Upper lobe of right lung (tissue), 1 donor: ENCODE measurements at regions not wholly inside any gene's neighbourhood (a gene's known extent, or its start where the extent isn't known, plus 50 kb on each side); places are given as distances from the start of the nearest gene placed in this dataset.

ENCODE experiments used
- ATAC-seq: fragments of 200-7000 bp; cut with Tn5 transposase; one replicate; pipeline ENCODE4 v1.9.1; 2020; ENCODE audit warnings: mild to moderate bottlenecking, moderate library complexity
- DNase-seq: peaks from one replicate; pipeline ENCODE4 v3.0.0-alpha.2; 2020
- H3K27ac ChIP-seq: fragments of 200-600 bp; one replicate; pipeline ENCODE4 v1.8.0; 2022
- H3K27me3 ChIP-seq: fragments of 200-600 bp; one replicate; pipeline ENCODE4 v1.8.0; 2022; ENCODE audit warnings: mild to moderate bottlenecking
- H3K36me3 ChIP-seq: fragments of 200-600 bp; one replicate; pipeline ENCODE4 v1.8.0; 2022
- H3K4me1 ChIP-seq: fragments of 200-600 bp; one replicate; pipeline ENCODE4 v1.8.0; 2022
- H3K4me3 ChIP-seq: fragments of 200-600 bp; one replicate; pipeline ENCODE4 v1.8.0; 2022; ENCODE audit warnings: mild to moderate bottlenecking
- H3K9me3 ChIP-seq: fragments of 200-600 bp; one replicate; pipeline ENCODE4 v1.8.0; 2022
- CTCF ChIP-seq: fragments of 200-600 bp; IDR thresholded peaks from one replicate; pipeline ENCODE4 v1.8.0; 2022; ENCODE audit warnings: antibody characterized with exemption
- intact Hi-C: fragments of 100-400 bp; cut with DNase I; formaldehyde crosslinking; loops from one replicate; pipeline ENCODE4 v1.11.0; 2022
- donor health status: DM: no; HTN: yes; CAD: no; lungs with severe emphysema.

- Histone ChIP-seq H3K27me3 (no peaks in the 10 kb centered on the region), H3K36me3 (no peaks in the 10 kb centered on the region), H3K27ac (no peak overlapping the region), H3K4me3 (no peak overlapping the region), H3K4me1 (no peaks in the 10 kb centered on the region), H3K9me3 (no peaks in the 10 kb centered on the region)
- TF ChIP-seq CTCF = no peak
- intact Hi-C loops = no loop called here
- DNase-seq = no peak
- no peak for ATAC-seq
Measured at GRCh38 chr13:47790755-47791154, 210.3 kb downstream of the SUCLA2 start.

- no peaks in the 10 kb centered on the region for H3K4me1 ChIP-seq
Measured at GRCh38 chr13:47788844-47789243, 212.2 kb downstream of the SUCLA2 start.

GRCh38 chr13:47774671-47774994, 226.4 kb downstream of the SUCLA2 start:
- ATAC-seq (no peak), DNase-seq (no peak)
- TF ChIP-seq CTCF = no peak
- Histone ChIP-seq H3K27me3 (no peaks in the 10 kb centered on the region), H3K27ac (no peak overlapping the region), H3K9me3 (no peaks in the 10 kb centered on the region), H3K4me3 (no peak overlapping the region), H3K4me1 (no peaks in the 10 kb centered on the region), H3K36me3 (no peaks in the 10 kb centered on the region)
- intact Hi-C loops = no loop called here

More at GRCh38 chr13:47788844-47789243, 212.2 kb downstream of the SUCLA2 start:
- H3K27ac ChIP-seq = no peak overlapping the region
- ATAC-seq (no peak), DNase-seq (no peak)
- H3K4me3 ChIP-seq = no peak overlapping the region
- no peaks in the 10 kb centered on the region for H3K9me3 ChIP-seq
- H3K36me3 ChIP-seq = no peaks in the 10 kb centered on the region
- intact Hi-C loops = no loop called here
- no peaks in the 10 kb centered on the region for H3K27me3 ChIP-seq
- TF ChIP-seq CTCF = no peak

GRCh38 chr13:47764817-47765216, 236.3 kb downstream of the SUCLA2 start:
- H3K4me1 ChIP-seq = no peaks in the 10 kb centered on the region
- H3K36me3 ChIP-seq = no peaks in the 10 kb centered on the region
- no peak for TF ChIP-seq CTCF
- no peaks in the 10 kb centered on the region for H3K9me3 ChIP-seq
- DNase-seq (no peak), ATAC-seq (no peak)
- H3K4me3 ChIP-seq = no peak overlapping the region
- intact Hi-C loops = no loop called here
- no peaks in the 10 kb centered on the region for H3K27me3 ChIP-seq
- no peak overlapping the region for H3K27ac ChIP-seq

GRCh38 chr13:47757466-47758080, 243.5 kb downstream of the SUCLA2 start:
- DNase-seq (no peak), ATAC-seq (no peak)
- Histone ChIP-seq H3K27me3 (no peaks in the 10 kb centered on the region), H3K4me3 (no peak overlapping the region), H3K9me3 (no peaks in the 10 kb centered on the region), H3K36me3 (no peaks in the 10 kb centered on the region), H3K4me1 (no peaks in the 10 kb centered on the region), H3K27ac (no peak overlapping the region)
- intact Hi-C loops = no loop called here
- TF ChIP-seq CTCF = no peak

GRCh38 chr13:47747901-47748300, 253.2 kb downstream of the SUCLA2 start:
- intact Hi-C loops = no loop called here
- Histone ChIP-seq H3K9me3 (no peaks in the 10 kb centered on the region), H3K27me3 (no peaks in the 10 kb centered on the region), H3K36me3 (no peaks in the 10 kb centered on the region), H3K4me1 (no peaks in the 10 kb centered on the region), H3K4me3 (no peak overlapping the region), H3K27ac (no peak overlapping the region)
- DNase-seq (no peak), ATAC-seq (no peak)
- TF ChIP-seq CTCF = no peak
